ENCODE measurements at regions not wholly inside any gene's neighbourhood (a gene's known extent, or its start where the extent isn't known, plus 50 kb on each side); places are given as distances from the start of the nearest gene placed in this dataset.

DNA sequence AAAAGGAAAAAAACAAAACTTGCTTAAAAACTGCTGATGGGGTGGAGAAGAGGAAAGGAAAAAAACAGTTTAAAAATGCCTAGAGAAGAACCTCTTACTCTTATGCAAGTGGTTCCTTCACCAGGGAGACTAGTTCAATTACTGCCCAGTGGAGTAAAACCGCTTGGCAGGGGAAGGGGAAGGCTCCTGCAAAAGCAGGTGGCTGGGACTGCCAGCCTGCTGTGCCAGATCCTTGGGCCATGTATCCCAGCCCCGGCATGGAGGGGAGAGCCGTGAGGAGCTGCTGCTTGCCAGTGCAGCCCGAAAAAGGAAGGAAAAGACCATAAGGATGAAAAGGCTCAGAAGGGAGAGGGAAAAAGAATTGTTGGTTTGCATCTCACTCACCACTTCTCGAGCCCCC is 123.0 kb downstream of the FSCB start:
- TF ChIP-seq, protein P1, sequence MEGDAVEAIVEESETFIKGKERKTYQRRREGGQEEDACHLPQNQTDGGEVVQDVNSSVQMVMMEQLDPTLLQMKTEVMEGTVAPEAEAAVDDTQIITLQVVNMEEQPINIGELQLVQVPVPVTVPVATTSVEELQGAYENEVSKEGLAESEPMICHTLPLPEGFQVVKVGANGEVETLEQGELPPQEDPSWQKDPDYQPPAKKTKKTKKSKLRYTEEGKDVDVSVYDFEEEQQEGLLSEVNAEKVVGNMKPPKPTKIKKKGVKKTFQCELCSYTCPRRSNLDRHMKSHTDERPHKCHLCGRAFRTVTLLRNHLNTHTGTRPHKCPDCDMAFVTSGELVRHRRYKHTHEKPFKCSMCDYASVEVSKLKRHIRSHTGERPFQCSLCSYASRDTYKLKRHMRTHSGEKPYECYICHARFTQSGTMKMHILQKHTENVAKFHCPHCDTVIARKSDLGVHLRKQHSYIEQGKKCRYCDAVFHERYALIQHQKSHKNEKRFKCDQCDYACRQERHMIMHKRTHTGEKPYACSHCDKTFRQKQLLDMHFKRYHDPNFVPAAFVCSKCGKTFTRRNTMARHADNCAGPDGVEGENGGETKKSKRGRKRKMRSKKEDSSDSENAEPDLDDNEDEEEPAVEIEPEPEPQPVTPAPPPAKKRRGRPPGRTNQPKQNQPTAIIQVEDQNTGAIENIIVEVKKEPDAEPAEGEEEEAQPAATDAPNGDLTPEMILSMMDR (IDR thresholded peaks at IDR 0.05 in 8 of 11, conservative IDR thresholded peaks at IDR 0.05 in 3 of 11): no peak
- TF ChIP-seq POLR2A (IDR thresholded peaks at IDR 0.05): no peak

All from spleen (tissue), 7 donors.